ENCODE measurements at regions not wholly inside any gene's neighbourhood (a gene's known extent, or its start where the extent isn't known, plus 50 kb on each side); places are given as distances from the start of the nearest gene placed in this dataset.
A peak's percentile ranks its signal among the peaks of the same experiment; 100 is the strongest.

- no peak for TF ChIP-seq CTCF (IDR thresholded peaks at IDR 0.05; ENCODE audit: low read depth, low read length)
- no peak overlapping the region for H3K4me3 ChIP-seq
- peak in 1 of 2 donors; percentile 34 for DNase-seq (ENCODE audit: low read depth in 1 of 2, low spot score in 1 of 2)
- no peaks in the 10 kb centered on the region for H3K27me3 ChIP-seq
- H3K9me3 ChIP-seq (ENCODE audit: low read depth): no peaks in the 10 kb centered on the region
- H3K27ac ChIP-seq: no peak overlapping the region
- H3K4me1 ChIP-seq (ENCODE audit: low read depth): peaks cover 6% of the 10 kb centered on the region
- no peaks in the 10 kb centered on the region for H3K36me3 ChIP-seq
These were observed 142.9 kb upstream of the NDUFV2 start for GRCh38 chr18:8959551-8960135.

GRCh38 chr18:8960740-8961657, 141.5 kb upstream of the NDUFV2 start:
- Histone ChIP-seq H3K4me1 (ENCODE audit: low read depth) (peaks cover 12% of the 10 kb centered on the region), H3K27me3 (no peaks in the 10 kb centered on the region), H3K27ac (no peak overlapping the region), H3K36me3 (no peaks in the 10 kb centered on the region), H3K4me3 (no peak overlapping the region), H3K9me3 (ENCODE audit: low read depth) (no peaks in the 10 kb centered on the region)
- no peak for TF ChIP-seq CTCF (IDR thresholded peaks at IDR 0.05; ENCODE audit: low read depth, low read length)
- peak in 1 of 2 donors; percentile 53 for DNase-seq (ENCODE audit: low read depth in 1 of 2, low spot score in 1 of 2)

GRCh38 chr18:8962192-8962779, 140.2 kb upstream of the NDUFV2 start:
- peaks cover 14% of the 10 kb centered on the region for H3K4me1 ChIP-seq (ENCODE audit: low read depth)
- no peaks in the 10 kb centered on the region for H3K9me3 ChIP-seq (ENCODE audit: low read depth)
- peak in 1 of 2 donors; percentile 15 for DNase-seq (ENCODE audit: low read depth in 1 of 2, low spot score in 1 of 2)
- no peak for TF ChIP-seq CTCF (IDR thresholded peaks at IDR 0.05; ENCODE audit: low read depth, low read length)
- H3K27ac ChIP-seq: no peak overlapping the region
- H3K4me3 ChIP-seq: no peak overlapping the region
- no peaks in the 10 kb centered on the region for H3K27me3 ChIP-seq
- no peaks in the 10 kb centered on the region for H3K36me3 ChIP-seq

- DNase-seq (ENCODE audit: low read depth in 1 of 2, low spot score in 1 of 2): no peak
- H3K4me1 ChIP-seq (ENCODE audit: low read depth): peaks cover 14% of the 10 kb centered on the region
- H3K27ac ChIP-seq: no peak overlapping the region
- TF ChIP-seq CTCF (IDR thresholded peaks at IDR 0.05; ENCODE audit: low read depth, low read length): no peak
- no peaks in the 10 kb centered on the region for H3K27me3 ChIP-seq
- H3K9me3 ChIP-seq (ENCODE audit: low read depth): no peaks in the 10 kb centered on the region
- H3K36me3 ChIP-seq: no peaks in the 10 kb centered on the region
- H3K4me3 ChIP-seq: no peak overlapping the region
These were observed 139.5 kb upstream of the NDUFV2 start for GRCh38 chr18:8962855-8963635.

- no peaks in the 10 kb centered on the region for H3K27me3 ChIP-seq
- H3K27ac ChIP-seq: no peak overlapping the region
- TF ChIP-seq CTCF (IDR thresholded peaks at IDR 0.05; ENCODE audit: low read depth, low read length): no peak
- no peak for DNase-seq (ENCODE audit: low read depth in 1 of 2, low spot score in 1 of 2)
- H3K9me3 ChIP-seq (ENCODE audit: low read depth): no peaks in the 10 kb centered on the region
- no peak overlapping the region for H3K4me3 ChIP-seq
- H3K36me3 ChIP-seq: no peaks in the 10 kb centered on the region
- H3K4me1 ChIP-seq (ENCODE audit: low read depth): peaks cover 14% of the 10 kb centered on the region
These were observed 138.6 kb upstream of the NDUFV2 start for GRCh38 chr18:8963876-8964275.
